Effector memory CD4-positive, alpha-beta T cell (primary cell): ENCODE measurements at regions not wholly inside any gene's neighbourhood (a gene's known extent, or its start where the extent isn't known, plus 50 kb on each side); places are given as distances from the start of the nearest gene placed in this dataset.

Experiments
- DNase-seq, 3 donors: peaks; one replicate each; pipeline ENCODE4 v3.0.0-alpha.2; 2020
- H3K27ac ChIP-seq: 2 replicates; pipeline ENCODE4 v1.7.0; 2013; ENCODE audit warnings: mild to moderate bottlenecking, low read length, moderate library complexity; ENCODE audit not compliant: insufficient read depth, poor library complexity, severe bottlenecking
- H3K27me3 ChIP-seq: replicated peaks from 2 replicates; pipeline ENCODE4 v1.7.0; 2013; ENCODE audit warnings: mild to moderate bottlenecking, low read length; ENCODE audit not compliant: insufficient read depth, control insufficient read depth, poor library complexity, severe bottlenecking
- H3K36me3 ChIP-seq: 2 replicates; pipeline ENCODE4 v1.7.0; 2013; ENCODE audit warnings: mild to moderate bottlenecking, low read length, moderate library complexity; ENCODE audit not compliant: control insufficient read depth, insufficient read depth
- H3K4me1 ChIP-seq: 2 replicates; pipeline ENCODE4 v1.7.0; 2013; ENCODE audit warnings: low read length, mild to moderate bottlenecking; ENCODE audit not compliant: control insufficient read depth, insufficient read depth, poor library complexity, severe bottlenecking
- H3K4me3 ChIP-seq: 2 replicates; pipeline ENCODE4 v1.7.0; 2013; ENCODE audit warnings: low read length, low read depth, mild to moderate bottlenecking; ENCODE audit not compliant: insufficient read depth, poor library complexity, severe bottlenecking
- H3K9me3 ChIP-seq: 2 replicates; pipeline ENCODE4 v1.7.0; 2013; ENCODE audit warnings: mild to moderate bottlenecking, low read length, moderate library complexity; ENCODE audit not compliant: control insufficient read depth

DNA sequence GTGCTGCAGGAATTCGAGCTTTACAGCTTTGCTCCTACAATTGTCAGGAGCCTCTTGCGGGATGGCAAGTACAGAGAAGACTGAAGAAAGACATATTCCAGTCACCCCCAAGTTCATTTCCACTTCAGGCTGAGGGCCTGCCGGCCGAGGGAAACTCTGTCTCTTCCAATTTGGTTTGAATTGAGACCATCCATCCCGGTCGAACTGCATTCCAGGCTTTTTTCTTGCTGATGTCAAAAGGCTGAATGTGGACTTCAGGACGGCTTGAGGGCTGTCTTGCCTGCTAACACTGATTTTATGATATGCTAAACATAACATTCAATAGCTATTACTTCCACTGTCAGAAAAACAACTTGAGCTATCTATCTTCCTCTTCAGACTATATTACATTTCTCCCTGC, 79.8 kb upstream of the PLXNA2 start:
- no peak for DNase-seq
- Histone ChIP-seq H3K27me3 (no peaks in the 10 kb centered on the region), H3K27ac (no peak overlapping the region), H3K9me3 (no peaks in the 10 kb centered on the region), H3K4me1 (no peaks in the 10 kb centered on the region), H3K4me3 (no peak overlapping the region), H3K36me3 (no peaks in the 10 kb centered on the region)

DNA sequence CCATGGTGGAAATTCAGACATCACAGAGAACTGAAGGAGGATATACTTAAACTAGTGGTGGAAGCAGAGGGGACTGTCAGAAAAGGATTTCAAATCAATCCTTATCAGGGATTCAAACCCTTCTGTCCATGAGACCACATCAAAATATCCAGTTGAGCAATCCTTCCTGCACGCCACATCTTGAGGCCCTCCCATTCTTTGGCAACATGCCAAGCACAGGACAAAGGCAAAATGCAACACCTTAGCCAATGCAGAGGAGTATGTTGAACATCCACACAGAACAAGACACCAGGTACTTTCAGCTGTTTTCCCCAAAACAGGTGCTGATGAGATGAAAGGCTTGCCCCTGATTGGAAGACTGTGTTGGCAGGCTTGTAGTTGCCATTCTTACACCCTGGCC, 81.8 kb upstream of the PLXNA2 start:
- H3K27me3 ChIP-seq = no peaks in the 10 kb centered on the region
- no peaks in the 10 kb centered on the region for H3K4me1 ChIP-seq
- no peaks in the 10 kb centered on the region for H3K9me3 ChIP-seq
- no peaks in the 10 kb centered on the region for H3K36me3 ChIP-seq
- DNase-seq = no peak
- no peak overlapping the region for H3K4me3 ChIP-seq
- H3K27ac ChIP-seq = no peak overlapping the region

DNA sequence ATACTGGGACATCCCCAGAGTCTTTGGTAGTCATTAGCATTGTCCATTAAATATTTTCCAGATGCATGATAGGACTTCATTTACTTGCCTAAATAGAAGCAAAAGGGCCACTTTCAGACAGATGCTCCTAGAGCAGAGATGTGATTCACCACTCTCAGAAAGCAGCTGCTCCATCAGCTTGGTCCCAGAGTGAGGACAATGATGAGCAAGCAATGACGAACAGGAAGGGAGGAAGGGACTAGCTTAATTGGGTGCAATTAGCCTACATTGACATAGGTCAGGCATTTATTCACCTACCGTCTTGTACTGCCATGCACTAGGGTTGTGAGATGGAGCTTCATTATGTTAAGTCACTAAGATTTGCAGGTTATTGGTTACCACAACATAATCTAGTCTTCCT, 85.1 kb upstream of the PLXNA2 start:
- DNase-seq = no peak
- Histone ChIP-seq H3K9me3 (no peaks in the 10 kb centered on the region), H3K27me3 (peaks cover 4% of the 10 kb centered on the region), H3K27ac (no peak overlapping the region), H3K36me3 (no peaks in the 10 kb centered on the region), H3K4me3 (no peak overlapping the region), H3K4me1 (no peaks in the 10 kb centered on the region)

DNA sequence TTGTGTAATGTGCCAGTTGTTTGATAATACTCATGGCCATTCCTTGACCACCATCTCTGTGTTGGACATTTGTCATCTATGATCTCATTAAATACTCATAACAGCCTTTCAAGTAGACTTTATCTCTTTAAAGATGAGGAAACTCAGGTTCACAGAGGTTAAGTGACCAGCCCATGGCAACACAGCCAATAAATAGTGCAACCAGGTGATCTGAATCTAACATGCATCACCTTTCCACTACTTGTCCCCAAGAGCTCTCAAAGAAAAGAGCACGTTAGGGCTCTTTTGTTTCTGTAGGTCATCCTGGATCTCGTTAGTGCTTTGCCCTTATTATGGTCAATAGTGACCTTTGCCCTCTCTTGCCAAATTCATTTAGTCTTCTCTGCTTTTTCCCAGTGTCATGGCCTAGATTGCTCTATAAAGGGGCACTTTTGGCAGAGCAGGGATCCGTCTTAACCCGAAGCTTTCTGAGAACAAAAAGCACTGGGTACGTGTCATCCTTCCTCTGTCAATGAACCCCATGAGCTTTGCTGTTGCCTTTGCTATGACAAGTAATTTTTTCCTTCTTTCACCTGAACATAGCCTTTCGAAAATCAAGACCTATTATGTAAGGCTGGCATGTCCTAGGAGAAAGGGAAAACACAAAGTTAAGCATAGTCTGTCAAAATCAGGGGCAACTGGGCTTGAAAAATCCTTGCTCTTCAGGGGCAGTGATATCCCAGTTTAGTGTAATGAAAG, 88.0 kb upstream of the PLXNA2 start:
- DNase-seq = no peak
- no peaks in the 10 kb centered on the region for H3K4me1 ChIP-seq
- no peaks in the 10 kb centered on the region for H3K36me3 ChIP-seq
- H3K27ac ChIP-seq = no peak overlapping the region
- H3K4me3 ChIP-seq = no peak overlapping the region
- peaks cover 4% of the 10 kb centered on the region for H3K27me3 ChIP-seq
- H3K9me3 ChIP-seq = no peaks in the 10 kb centered on the region

- Histone ChIP-seq H3K4me1 (no peaks in the 10 kb centered on the region), H3K9me3 (no peaks in the 10 kb centered on the region), H3K36me3 (no peaks in the 10 kb centered on the region), H3K27ac (no peak overlapping the region), H3K4me3 (no peak overlapping the region), H3K27me3 (peaks cover 4% of the 10 kb centered on the region)
- no peak for DNase-seq
Observed at GRCh38 chr1:208332774-208333126, 88.6 kb upstream of the PLXNA2 start.

DNA sequence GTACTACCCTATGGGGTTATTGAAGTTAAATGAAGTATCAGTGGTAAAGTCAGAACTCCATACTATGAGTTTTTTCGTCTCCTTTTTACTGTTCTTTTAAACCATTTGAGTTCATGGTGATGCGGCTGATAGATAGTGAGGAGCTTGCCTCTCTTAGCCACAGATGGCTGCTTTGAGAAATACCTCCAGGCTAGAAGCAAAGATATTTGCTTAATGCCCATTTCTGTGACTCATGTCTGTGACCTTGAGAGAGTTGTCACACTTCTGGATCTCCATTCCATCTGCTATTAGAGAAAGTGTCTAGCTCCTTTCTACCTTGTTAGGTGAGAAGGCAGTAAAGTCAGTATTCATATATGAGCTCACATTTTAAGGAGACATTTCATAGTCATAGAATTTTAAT, 89.5 kb upstream of the PLXNA2 start:
- H3K27ac ChIP-seq = no peak overlapping the region
- no peaks in the 10 kb centered on the region for H3K9me3 ChIP-seq
- H3K36me3 ChIP-seq = no peaks in the 10 kb centered on the region
- no peak for DNase-seq
- H3K4me3 ChIP-seq = no peak overlapping the region
- no peaks in the 10 kb centered on the region for H3K4me1 ChIP-seq
- H3K27me3 ChIP-seq = peaks cover 4% of the 10 kb centered on the region

DNA sequence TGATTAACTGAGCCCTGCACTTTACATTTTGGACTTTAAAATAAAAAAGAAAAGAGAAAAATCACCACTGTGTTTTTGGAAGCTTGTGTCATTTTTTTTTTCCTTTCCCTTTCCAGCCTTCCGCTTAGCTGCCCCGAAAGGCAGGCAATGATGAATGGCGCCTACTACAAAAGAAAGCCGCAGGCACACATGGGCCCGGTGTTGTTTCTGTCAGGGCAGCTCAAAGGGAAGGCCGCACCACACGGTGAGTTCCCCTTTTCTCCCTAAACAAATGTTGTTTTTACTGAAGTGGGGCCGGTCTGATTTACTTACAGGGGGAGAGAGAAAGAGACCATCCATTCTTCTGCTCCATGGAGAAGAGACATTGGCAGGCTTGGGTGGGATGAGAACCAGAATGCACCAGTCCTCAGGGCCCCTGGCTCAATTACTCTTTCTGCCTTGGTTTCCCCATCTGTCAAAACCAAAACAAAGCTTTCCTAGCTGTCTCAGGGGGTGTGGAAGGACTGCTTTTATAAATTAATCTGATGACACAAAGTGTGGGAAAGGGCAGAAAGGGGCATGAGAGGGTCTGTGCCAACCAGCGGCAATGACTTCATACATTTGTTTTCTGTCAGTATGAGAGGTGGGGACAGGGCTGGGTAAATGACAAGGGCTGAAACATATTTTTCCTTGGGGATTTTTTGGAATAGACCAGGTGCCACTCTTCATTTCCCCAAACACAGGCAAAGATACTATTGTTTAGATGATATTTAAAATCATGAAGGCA, 91.4 kb upstream of the PLXNA2 start:
- DNase-seq = no peak
- peaks cover 4% of the 10 kb centered on the region for H3K27me3 ChIP-seq
- no peak overlapping the region for H3K4me3 ChIP-seq
- H3K36me3 ChIP-seq = no peaks in the 10 kb centered on the region
- no peaks in the 10 kb centered on the region for H3K4me1 ChIP-seq
- no peak overlapping the region for H3K27ac ChIP-seq
- H3K9me3 ChIP-seq = no peaks in the 10 kb centered on the region

GRCh38 chr1:208336137-208336518, 91.9 kb upstream of the PLXNA2 start:
- no peaks in the 10 kb centered on the region for H3K4me1 ChIP-seq
- H3K4me3 ChIP-seq = no peak overlapping the region
- peaks cover 4% of the 10 kb centered on the region for H3K27me3 ChIP-seq
- no peaks in the 10 kb centered on the region for H3K9me3 ChIP-seq
- H3K36me3 ChIP-seq = no peaks in the 10 kb centered on the region
- H3K27ac ChIP-seq = no peak overlapping the region
- DNase-seq = no peak

- Histone ChIP-seq H3K4me3 (no peak overlapping the region), H3K4me1 (no peaks in the 10 kb centered on the region), H3K36me3 (no peaks in the 10 kb centered on the region), H3K9me3 (no peaks in the 10 kb centered on the region), H3K27ac (no peak overlapping the region), H3K27me3 (no peaks in the 10 kb centered on the region)
- DNase-seq = no peak
Observed at GRCh38 chr1:208339911-208340310, 95.7 kb upstream of the PLXNA2 start.

DNA sequence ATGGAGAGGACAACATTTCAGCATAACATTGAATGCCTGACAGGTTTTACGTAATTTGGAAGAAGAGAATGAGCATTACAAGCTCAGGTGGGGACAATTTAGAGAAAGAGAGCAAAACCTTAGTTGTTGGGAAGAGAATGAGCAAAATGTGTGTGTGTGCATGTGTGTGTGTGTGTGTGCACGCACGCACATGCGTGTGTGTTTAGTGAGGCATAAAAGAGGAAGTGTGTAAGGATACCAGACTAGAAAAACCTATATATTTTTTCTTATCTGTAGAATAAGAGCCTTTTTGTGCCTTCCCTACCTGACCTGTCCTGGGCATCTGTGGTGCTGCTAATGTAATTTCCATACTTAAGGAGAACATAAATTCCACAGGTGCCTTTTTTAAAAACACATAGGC, 99.0 kb upstream of the PLXNA2 start:
- Histone ChIP-seq H3K9me3 (no peaks in the 10 kb centered on the region), H3K4me3 (no peak overlapping the region), H3K27me3 (no peaks in the 10 kb centered on the region), H3K4me1 (no peaks in the 10 kb centered on the region), H3K36me3 (no peaks in the 10 kb centered on the region), H3K27ac (no peak overlapping the region)
- DNase-seq = no peak
